GM18861 (cell line): ENCODE measurements at regions not wholly inside any gene's neighbourhood (a gene's known extent, or its start where the extent isn't known, plus 50 kb on each side); places are given as distances from the start of the nearest gene placed in this dataset.

Experiments used
- ATAC-seq: cut with Tn5 transposase; IDR thresholded peaks from one replicate; pipeline ENCODE4 v1.9.1; 2021; ENCODE audit not compliant: unreplicated experiment

GRCh38 chr11:111098091-111098490, 147.4 kb upstream of the POU2AF2 start:
- ATAC-seq: peak; percentile 70

DNA sequence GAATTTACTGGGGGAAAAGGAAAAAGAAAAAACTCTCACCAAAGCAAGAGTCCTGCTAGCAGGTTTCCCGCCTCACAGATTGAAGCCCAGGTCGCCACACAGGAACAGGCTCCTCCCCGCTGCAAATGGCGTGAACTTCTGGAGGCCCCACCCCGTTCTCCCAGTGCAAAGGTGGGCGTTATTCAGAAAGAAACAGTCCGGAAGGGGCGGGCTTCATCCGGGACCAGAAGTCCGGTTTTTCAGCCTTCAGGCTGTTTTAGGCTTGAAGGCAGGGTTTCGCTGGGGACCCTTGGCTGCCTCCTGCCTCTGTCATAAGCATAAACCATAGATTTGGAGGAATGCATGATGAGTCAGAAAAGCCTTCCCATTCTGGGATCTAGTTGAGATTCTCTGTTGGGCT, 148.3 kb upstream of the POU2AF2 start:
- ATAC-seq: no peak

GRCh38 chr11:111095327-111095726, 150.2 kb upstream of the POU2AF2 start:
- peak; percentile 64 for ATAC-seq

- ATAC-seq: no peak
Observed at GRCh38 chr11:111093061-111093460, 152.5 kb upstream of the POU2AF2 start.

DNA sequence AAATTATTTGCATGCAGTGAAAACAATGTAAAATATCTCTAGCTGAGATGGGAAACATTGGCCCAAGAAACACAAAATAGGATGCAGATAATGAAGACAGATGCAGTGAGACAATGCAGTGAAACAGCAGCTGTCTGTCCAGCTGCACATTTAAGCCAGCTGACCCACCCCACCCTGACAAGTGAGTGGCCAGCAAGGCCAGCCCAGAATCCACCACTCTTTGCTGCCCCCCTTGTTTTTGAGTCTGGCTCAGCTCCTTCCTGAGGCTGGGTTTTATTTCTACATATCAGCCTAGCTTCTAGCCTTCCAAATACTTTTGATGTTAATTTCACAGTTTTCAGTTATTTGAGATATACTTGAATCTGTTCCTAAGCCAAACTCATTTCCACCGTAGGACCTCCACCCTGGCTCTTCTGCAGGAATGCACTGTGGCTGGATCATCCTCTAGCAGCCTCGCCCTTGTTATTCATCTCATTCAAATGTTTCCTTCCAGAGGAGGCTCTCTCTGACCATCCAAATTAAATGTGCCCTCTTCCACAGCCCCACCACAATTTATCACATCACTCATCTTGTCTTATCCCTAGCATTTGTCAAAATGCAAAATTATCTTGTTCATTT, 154.1 kb upstream of the POU2AF2 start:
- ATAC-seq: no peak

DNA sequence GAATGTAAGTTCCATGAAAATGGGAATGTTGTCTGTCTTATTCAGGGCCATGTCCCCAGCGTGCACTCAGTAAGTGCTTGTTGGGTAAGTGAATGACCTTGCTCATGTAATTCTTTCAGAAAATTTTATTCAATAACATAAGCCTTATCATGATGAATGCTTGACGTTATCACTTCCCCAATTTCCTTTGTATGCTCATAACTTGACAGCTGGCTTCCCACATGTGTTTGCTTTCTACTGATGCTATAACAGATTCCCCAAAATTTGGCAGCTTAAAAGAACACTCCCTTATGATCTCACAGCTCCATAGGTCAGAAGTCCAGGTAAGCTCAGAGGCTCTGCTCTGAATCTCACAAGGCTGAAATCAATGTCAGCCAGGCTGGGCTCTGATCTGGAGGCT, 155.8 kb upstream of the POU2AF2 start:
- no peak for ATAC-seq

DNA sequence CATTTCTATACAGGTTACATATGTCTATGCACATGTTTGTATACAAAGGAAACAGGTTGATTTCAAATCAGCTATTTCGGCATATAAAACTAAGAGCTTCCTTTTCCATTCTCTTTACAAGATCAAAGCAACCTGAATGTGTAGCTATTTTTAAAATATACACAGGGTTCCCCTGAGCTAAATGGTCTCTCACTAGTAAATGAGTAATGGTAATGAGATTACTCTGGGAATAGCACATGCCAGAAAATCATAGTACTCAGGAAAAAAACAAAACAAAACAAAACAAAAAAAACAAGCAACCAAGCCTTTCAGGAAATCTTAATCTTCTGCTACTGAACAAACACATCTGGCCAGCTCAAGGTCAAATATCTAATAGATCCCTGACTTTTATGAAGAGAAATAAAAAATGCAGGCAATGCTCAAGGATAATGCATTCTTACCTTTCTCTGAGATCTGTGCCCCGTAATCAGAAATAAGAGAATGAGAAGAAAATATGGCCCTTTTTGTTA, 156.6 kb upstream of the POU2AF2 start:
- no peak for ATAC-seq

- ATAC-seq: no peak
Observed at GRCh38 chr11:111086058-111086457, 159.5 kb upstream of the POU2AF2 start.

GRCh38 chr11:111082664-111083063, 162.9 kb upstream of the POU2AF2 start:
- no peak for ATAC-seq

- ATAC-seq: no peak
Observed at GRCh38 chr11:111081021-111081511, 164.5 kb upstream of the POU2AF2 start.

DNA sequence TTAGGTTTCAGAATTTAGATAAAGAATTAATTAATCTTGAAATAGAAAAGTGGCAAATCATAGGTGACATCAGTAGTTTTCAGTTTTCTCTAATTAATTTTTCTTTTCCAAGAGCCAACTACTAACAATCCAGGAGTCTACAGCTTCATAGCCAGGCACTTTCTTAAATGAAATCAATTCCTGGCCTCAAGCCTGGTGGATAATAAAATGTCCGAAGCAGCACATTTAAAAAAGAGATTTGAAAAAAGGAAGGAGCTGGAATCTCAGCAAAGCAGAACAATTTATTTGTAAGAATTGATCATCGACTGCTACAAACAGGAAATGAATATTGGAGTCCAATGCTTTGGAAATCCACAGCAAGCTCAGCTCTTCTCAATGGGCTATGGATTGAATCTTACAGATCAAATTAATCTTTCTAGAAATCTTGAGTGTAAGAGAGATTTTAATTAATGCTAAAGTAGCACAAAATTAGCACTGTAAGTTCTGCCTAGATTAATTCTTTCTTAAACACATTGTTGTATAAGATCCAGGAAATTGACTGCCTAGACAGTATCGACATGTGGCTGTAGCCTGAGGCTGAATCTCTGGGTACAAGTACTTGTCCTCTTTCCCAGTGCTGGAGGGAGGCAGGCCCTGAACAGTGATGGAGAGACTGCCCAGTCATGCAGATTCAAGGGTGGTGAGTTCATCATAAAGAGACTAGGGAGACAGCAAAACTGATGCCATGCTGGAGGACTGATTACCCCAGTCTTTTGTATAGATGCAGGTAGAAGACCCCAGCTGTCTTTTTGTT, 167.8 kb upstream of the POU2AF2 start:
- no peak for ATAC-seq

GRCh38 chr11:111069066-111069465, 176.5 kb upstream of the POU2AF2 start:
- ATAC-seq: no peak

- ATAC-seq: no peak
Observed at GRCh38 chr11:111067994-111068393, 177.5 kb upstream of the POU2AF2 start.

DNA sequence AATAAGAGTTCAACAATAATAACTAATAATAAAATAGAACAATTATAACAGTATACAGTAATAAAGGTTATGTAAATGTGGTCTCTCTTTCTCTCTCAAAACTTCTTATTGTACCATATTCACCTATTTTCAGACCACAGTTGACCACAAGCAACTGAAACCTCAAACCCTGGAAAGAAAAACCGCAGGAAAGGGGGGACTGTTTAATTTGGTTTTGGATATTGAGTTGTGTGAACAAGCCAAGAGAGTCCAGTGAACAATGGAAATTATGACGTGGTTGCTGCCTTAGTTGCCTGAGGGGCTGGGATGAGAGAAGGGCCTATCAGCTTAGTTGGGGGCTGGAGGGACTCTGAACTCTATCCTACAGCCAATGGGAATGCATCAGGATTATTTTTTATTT, 178.7 kb upstream of the POU2AF2 start:
- no peak for ATAC-seq

DNA sequence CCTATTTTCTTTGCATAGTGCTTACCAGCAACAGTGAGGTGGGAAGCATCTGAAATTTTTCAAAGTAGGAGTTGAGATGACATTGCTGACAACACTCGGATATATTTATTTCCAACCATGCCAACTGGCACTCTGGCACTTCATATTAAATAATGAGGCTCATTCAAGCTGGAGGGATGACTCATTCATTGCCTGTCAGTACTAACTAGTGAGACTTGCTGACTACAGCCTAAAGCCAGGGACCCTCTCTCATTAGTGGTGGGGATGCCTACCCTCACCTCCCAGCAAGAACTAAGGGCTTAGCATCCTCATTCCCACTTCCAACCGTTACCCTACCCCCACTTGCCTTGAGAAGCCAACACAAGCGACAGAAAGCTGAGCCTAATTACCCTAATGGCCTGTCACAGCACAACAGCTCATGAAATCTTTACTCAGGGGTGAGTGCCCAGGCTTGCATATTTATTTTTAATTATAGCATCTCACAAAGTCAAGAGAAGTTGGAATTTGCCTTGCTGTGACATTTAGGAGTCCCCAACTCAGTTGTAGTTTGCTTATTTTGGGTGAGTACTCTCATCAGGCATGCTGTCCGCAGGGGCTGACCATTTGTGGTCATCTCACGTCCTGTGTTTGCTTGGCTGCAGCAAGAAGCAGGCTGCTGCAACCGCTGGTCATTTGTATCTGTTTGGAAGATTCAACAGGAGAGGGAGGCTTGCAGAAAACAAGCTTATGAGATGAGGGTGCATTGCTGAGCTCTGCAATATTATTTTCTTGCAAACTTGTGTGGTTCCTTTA, 181.6 kb upstream of the POU2AF2 start:
- ATAC-seq: no peak

- no peak for ATAC-seq
Observed at GRCh38 chr11:111062420-111062819, 183.1 kb upstream of the POU2AF2 start.

- no peak for ATAC-seq
Observed at GRCh38 chr11:111059726-111060125, 185.8 kb upstream of the POU2AF2 start.

DNA sequence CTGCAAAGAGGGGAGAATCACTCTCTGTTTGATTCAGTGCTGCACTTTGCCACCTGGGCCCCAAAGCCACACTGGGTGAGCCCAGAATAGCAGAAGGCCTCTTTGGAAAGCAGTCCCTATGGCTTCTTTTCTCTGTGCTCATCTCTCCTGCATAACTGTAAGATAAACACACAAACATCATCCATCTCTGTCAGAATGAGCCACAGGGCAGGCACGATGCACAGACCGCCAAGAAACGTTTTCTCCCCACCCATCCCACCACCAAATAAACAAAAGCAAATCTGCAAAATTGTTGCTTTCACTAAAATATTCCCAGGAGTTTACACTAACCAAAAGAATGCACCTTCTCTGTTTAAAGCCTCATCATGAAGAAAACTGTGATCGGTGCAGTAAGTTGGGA, 196.4 kb upstream of the POU2AF2 start:
- no peak for ATAC-seq

DNA sequence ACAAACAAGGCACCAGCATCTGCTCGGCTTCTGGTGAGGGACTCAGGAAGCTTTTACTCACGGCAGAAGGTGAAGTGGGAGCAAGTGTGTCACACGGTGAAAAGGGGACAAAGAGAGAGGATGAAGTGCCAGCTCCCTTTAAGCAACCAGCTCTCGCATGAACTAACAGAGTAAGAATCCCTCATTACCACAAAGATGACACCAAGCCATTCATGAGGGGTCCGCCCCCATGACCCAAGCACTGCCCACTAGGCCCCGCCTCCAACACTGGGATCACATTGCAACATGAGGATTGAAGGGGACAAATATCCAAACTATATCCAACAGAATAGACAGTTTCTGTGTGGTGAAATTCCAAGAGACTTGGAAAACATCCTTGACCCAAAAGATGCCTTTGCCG, 198.2 kb upstream of the POU2AF2 start:
- ATAC-seq: no peak

- ATAC-seq: no peak
Observed at GRCh38 chr11:111046291-111046690, 199.2 kb upstream of the POU2AF2 start.

- no peak for ATAC-seq
Observed at GRCh38 chr11:111045874-111046273, 199.7 kb upstream of the POU2AF2 start.

DNA sequence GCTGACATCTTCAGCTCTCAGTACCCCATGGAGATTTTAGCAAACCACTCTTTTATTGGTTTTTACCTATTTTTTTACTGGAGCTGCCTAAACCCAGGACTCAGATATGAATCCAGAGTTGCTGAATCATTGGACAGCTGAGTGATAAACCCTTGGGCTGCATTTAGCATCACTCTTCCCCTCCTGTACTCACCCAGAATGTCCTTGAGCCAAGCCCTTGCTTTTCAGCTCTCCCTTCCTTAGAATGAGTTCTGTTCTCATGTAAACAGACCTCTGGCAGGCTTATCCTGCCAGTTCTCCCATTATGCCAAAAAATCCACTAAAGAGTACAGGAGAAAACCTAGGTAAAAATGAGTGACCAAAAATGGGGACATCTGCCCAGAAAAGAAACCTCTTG, 200.1 kb upstream of the POU2AF2 start:
- no peak for ATAC-seq
